GM10266 (cell line): ENCODE measurements at regions not wholly inside any gene's neighbourhood (a gene's known extent, or its start where the extent isn't known, plus 50 kb on each side); places are given as distances from the start of the nearest gene placed in this dataset.
"Not testable (repeated sequence)": the region's sequence is repeated elsewhere in the genome, so short reads cannot be mapped to it uniquely, and the experiment has no call there.

Experiments
- DNase-seq: peaks from one replicate; pipeline ENCODE4 v3.0.0; 2012; ENCODE audit errors: extremely low spot score
- CTCF ChIP-seq: IDR thresholded peaks from 2 replicates; pipeline ENCODE4 v1.5.1; 2012; ENCODE audit warnings: mild to moderate bottlenecking, low read depth; ENCODE audit not compliant: control insufficient read depth, insufficient read depth; ENCODE audit errors: missing control alignments

GRCh38 chr6:84867521-84867920 lies 103.1 kb upstream of the TBX18 start:
- DNase-seq = no peak
- no peak for TF ChIP-seq CTCF

GRCh38 chr6:84866715-84867114 lies 102.3 kb upstream of the TBX18 start:
- no peak for TF ChIP-seq CTCF
- no peak for DNase-seq

- not testable (repeated sequence) for DNase-seq
Observed at GRCh38 chr6:84865372-84865771, 101.0 kb upstream of the TBX18 start.

- TF ChIP-seq CTCF = no peak
- no peak for DNase-seq
Observed at GRCh38 chr6:84862843-84863242, 98.4 kb upstream of the TBX18 start.

GRCh38 chr6:84860920-84861319 lies 96.5 kb upstream of the TBX18 start:
- no peak for DNase-seq
- no peak for TF ChIP-seq CTCF

GRCh38 chr6:84860509-84860908 lies 96.1 kb upstream of the TBX18 start:
- no peak for DNase-seq
- TF ChIP-seq CTCF = no peak

GRCh38 chr6:84854811-84855400 lies 90.5 kb upstream of the TBX18 start:
- TF ChIP-seq CTCF = no peak
- no peak for DNase-seq

GRCh38 chr6:84853901-84854300 lies 89.5 kb upstream of the TBX18 start:
- no peak for DNase-seq
- TF ChIP-seq CTCF = no peak
